ENCODE measurements at regions not wholly inside any gene's neighbourhood (a gene's known extent, or its start where the extent isn't known, plus 50 kb on each side); places are given as distances from the start of the nearest gene placed in this dataset.
A peak's percentile ranks its signal among the peaks of the same experiment; 100 is the strongest.

DNA sequence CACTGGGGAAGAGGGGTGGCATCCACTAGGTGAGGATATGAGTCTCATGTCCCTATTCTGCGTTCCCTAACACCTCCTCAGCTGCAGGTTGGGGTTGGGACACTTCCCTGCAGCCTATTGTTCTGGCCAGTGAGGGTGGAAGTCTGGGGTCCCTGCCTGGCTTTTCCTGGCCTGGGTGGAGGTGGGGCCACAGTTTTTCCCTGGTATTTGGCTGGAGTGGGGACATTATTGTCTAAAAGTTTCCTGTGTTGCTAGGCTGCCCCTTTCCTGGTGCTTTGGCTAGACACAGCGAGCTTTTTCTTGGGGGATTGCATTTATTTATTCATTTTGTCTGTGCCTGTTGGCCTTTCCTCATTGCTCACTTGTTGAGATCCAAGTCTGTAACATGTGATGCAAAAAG, 559.5 kb upstream of the IGFBP3 start:
- Histone ChIP-seq H3K27me3 (replicated peaks; ENCODE audit: control insufficient read depth, insufficient read depth, low read length) (no peaks in the 10 kb centered on the region), H3K4me3 (ENCODE audit: low read length) (no peak overlapping the region), H3K4me1 (ENCODE audit: control insufficient read depth, insufficient read depth, low read length) (peaks cover 7% of the 10 kb centered on the region), H3K9me3 (ENCODE audit: control insufficient read depth, low read length) (no peaks in the 10 kb centered on the region), H3K36me3 (ENCODE audit: control insufficient read depth, insufficient read depth, low read length, severe bottlenecking) (no peaks in the 10 kb centered on the region), H3K9ac (ENCODE audit: low read length) (no peak overlapping the region)
- DNase-seq (ENCODE audit: low read depth), result no peak

DNA sequence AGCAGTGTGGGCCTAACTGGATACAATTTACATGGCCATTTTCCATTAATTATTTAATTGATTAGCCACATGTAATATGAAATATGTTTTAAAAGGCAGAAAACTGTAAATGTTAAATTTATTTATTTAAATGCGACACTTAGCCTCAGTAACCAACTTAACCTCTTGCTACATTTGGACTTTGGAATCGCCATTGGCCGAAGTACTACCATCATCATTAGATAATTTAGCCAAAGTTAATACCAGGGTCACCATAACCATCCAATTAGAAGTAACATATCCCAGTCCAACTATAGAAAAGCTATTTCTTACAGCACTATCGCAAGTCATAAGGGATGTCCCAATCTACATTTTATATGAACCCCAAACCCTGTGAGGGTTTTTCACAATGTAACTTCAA, 558.6 kb upstream of the IGFBP3 start:
- Histone ChIP-seq H3K4me3 (ENCODE audit: low read length) (no peak overlapping the region), H3K9me3 (ENCODE audit: control insufficient read depth, low read length) (no peaks in the 10 kb centered on the region), H3K9ac (ENCODE audit: low read length) (no peak overlapping the region), H3K36me3 (ENCODE audit: control insufficient read depth, insufficient read depth, low read length, severe bottlenecking) (no peaks in the 10 kb centered on the region), H3K27me3 (replicated peaks; ENCODE audit: control insufficient read depth, insufficient read depth, low read length) (no peaks in the 10 kb centered on the region), H3K4me1 (ENCODE audit: control insufficient read depth, insufficient read depth, low read length) (no peaks in the 10 kb centered on the region)
- no peak for DNase-seq (ENCODE audit: low read depth)

DNA sequence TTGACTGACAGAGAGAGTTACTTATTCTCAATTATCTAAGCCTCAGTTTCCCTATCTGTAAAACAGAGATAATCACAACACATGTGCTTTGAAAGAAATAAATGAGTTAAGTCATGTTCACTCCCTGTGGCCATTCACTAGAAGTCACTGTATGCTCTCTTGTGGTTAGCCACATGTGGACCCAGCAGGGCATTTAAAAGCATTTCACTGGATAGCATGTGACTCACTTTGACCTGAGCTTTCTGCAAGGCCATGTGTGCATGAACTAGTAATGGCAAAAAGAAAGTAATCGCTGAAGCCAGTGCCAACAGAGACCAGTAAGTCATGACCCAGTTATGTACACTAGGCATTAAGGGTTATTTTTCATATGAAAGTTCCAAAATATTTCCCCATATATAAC, 557.0 kb upstream of the IGFBP3 start:
- Histone ChIP-seq H3K36me3 (ENCODE audit: control insufficient read depth, insufficient read depth, low read length, severe bottlenecking) (no peaks in the 10 kb centered on the region), H3K27me3 (replicated peaks; ENCODE audit: control insufficient read depth, insufficient read depth, low read length) (no peaks in the 10 kb centered on the region), H3K4me1 (ENCODE audit: control insufficient read depth, insufficient read depth, low read length) (no peaks in the 10 kb centered on the region), H3K9me3 (ENCODE audit: control insufficient read depth, low read length) (no peaks in the 10 kb centered on the region), H3K9ac (ENCODE audit: low read length) (no peak overlapping the region), H3K4me3 (ENCODE audit: low read length) (no peak overlapping the region)
- DNase-seq (ENCODE audit: low read depth), result no peak

- H3K4me3 ChIP-seq (ENCODE audit: low read length), result peak overlapping the region; percentile 47
Measured at GRCh38 chr7:46468753-46469356, 547.8 kb upstream of the IGFBP3 start.

DNA sequence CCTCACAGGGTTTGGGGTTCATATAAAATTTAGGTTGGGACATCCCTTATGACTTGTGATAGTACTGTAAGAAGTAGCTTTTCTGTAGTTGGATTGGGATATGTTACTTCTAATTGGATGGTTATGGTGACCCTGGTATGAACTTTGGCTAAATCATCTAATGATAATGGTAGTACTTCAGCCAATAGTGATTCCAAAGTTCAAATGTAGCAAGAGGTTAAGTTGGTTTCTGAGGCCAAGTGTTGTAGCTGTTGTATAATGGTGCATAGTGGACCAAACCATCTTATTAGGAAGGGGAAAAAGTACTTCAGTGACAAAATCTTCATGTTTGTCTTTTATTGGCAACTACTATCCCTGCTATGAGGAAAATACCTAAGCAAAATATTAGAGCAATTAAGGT, 542.1 kb upstream of the IGFBP3 start:
- Histone ChIP-seq H3K9ac (ENCODE audit: low read length) (no peak overlapping the region), H3K9me3 (ENCODE audit: control insufficient read depth, low read length) (peaks cover 38% of the 10 kb centered on the region), H3K27me3 (replicated peaks; ENCODE audit: control insufficient read depth, insufficient read depth, low read length) (no peaks in the 10 kb centered on the region), H3K4me1 (ENCODE audit: control insufficient read depth, insufficient read depth, low read length) (no peaks in the 10 kb centered on the region), H3K4me3 (ENCODE audit: low read length) (no peak overlapping the region), H3K36me3 (ENCODE audit: control insufficient read depth, insufficient read depth, low read length, severe bottlenecking) (no peaks in the 10 kb centered on the region)
- DNase-seq (ENCODE audit: low read depth), result no peak

More at GRCh38 chr7:46468753-46469356, 547.8 kb upstream of the IGFBP3 start:
- Histone ChIP-seq H3K27me3 (replicated peaks; ENCODE audit: control insufficient read depth, insufficient read depth, low read length) (no peaks in the 10 kb centered on the region), H3K4me1 (ENCODE audit: control insufficient read depth, insufficient read depth, low read length) (no peaks in the 10 kb centered on the region), H3K9ac (ENCODE audit: low read length) (no peak overlapping the region), H3K36me3 (ENCODE audit: control insufficient read depth, insufficient read depth, low read length, severe bottlenecking) (no peaks in the 10 kb centered on the region), H3K9me3 (ENCODE audit: control insufficient read depth, low read length) (peaks cover 80% of the 10 kb centered on the region)
- peak; percentile 25 for DNase-seq (ENCODE audit: low read depth)

GRCh38 chr7:46461334-46461777, 540.3 kb upstream of the IGFBP3 start:
- Histone ChIP-seq H3K27me3 (replicated peaks; ENCODE audit: control insufficient read depth, insufficient read depth, low read length) (no peaks in the 10 kb centered on the region), H3K36me3 (ENCODE audit: control insufficient read depth, insufficient read depth, low read length, severe bottlenecking) (no peaks in the 10 kb centered on the region), H3K4me3 (ENCODE audit: low read length) (no peak overlapping the region), H3K4me1 (ENCODE audit: control insufficient read depth, insufficient read depth, low read length) (peaks cover 6% of the 10 kb centered on the region), H3K9me3 (ENCODE audit: control insufficient read depth, low read length) (peaks cover 20% of the 10 kb centered on the region), H3K9ac (ENCODE audit: low read length) (no peak overlapping the region)
- no peak for DNase-seq (ENCODE audit: low read depth)

GRCh38 chr7:46459942-46460341, 538.9 kb upstream of the IGFBP3 start:
- Histone ChIP-seq H3K4me1 (ENCODE audit: control insufficient read depth, insufficient read depth, low read length) (peaks cover 19% of the 10 kb centered on the region), H3K4me3 (ENCODE audit: low read length) (no peak overlapping the region), H3K9ac (ENCODE audit: low read length) (no peak overlapping the region), H3K9me3 (ENCODE audit: control insufficient read depth, low read length) (peaks cover 6% of the 10 kb centered on the region), H3K36me3 (ENCODE audit: control insufficient read depth, insufficient read depth, low read length, severe bottlenecking) (no peaks in the 10 kb centered on the region), H3K27me3 (replicated peaks; ENCODE audit: control insufficient read depth, insufficient read depth, low read length) (no peaks in the 10 kb centered on the region)
- DNase-seq (ENCODE audit: low read depth), result no peak

DNA sequence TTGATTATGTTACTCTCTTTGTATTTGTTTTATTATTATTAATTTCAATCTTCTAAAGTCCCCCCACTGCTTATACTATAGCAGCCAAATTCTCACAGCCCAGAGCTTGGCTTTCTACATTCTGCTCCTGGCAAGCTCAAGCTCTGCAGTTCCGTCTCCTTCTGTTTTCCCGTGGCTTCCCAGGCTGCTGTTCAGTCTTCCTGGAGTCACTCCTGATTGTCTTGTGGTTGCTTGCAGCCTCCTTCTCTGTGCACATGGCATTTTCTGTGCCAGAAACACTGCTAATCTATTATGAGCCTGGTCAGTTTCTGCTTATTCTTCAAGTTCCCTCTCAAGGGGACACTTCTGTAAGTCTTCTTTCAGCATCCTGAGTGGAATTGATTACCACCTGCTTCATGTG, 533.7 kb upstream of the IGFBP3 start:
- H3K4me3 ChIP-seq (ENCODE audit: low read length), result no peak overlapping the region
- peak overlapping the region; percentile 20 for H3K9ac ChIP-seq (ENCODE audit: low read length)
- peaks cover 45% of the 10 kb centered on the region for H3K4me1 ChIP-seq (ENCODE audit: control insufficient read depth, insufficient read depth, low read length)
- H3K9me3 ChIP-seq (ENCODE audit: control insufficient read depth, low read length), result no peaks in the 10 kb centered on the region
- no peaks in the 10 kb centered on the region for H3K27me3 ChIP-seq (replicated peaks; ENCODE audit: control insufficient read depth, insufficient read depth, low read length)
- DNase-seq (ENCODE audit: low read depth), result no peak
- H3K36me3 ChIP-seq (ENCODE audit: control insufficient read depth, insufficient read depth, low read length, severe bottlenecking), result no peaks in the 10 kb centered on the region

DNA sequence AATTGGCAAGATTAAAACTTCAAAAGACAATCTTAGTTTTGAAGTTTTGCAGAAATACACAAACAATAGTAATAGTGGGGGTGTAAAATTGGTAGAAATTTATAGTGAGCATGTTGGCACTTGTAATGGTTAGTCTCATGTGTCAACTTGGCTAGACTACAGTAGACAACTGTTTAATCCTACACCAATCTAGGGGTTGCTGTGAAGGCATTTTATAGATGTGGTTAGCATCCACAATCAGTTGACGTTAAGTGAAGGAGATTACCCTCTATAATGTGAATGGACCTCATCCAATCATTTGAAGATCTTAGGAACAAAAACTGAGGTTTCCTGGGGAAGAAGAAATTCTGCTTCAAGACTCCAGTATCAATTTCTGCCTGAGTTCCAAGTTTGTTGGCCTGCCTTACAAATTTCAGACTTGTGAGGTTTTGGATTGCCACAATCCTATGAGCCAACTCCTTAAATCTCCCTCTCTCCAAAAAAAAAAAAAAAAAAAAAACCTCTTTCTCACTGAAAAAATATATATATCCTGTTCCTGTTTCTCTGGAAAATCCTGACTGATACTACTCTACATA, 531.6 kb upstream of the IGFBP3 start:
- Histone ChIP-seq H3K36me3 (ENCODE audit: control insufficient read depth, insufficient read depth, low read length, severe bottlenecking) (no peaks in the 10 kb centered on the region), H3K9me3 (ENCODE audit: control insufficient read depth, low read length) (no peaks in the 10 kb centered on the region), H3K4me3 (ENCODE audit: low read length) (no peak overlapping the region), H3K27me3 (replicated peaks; ENCODE audit: control insufficient read depth, insufficient read depth, low read length) (no peaks in the 10 kb centered on the region), H3K9ac (ENCODE audit: low read length) (no peak overlapping the region), H3K4me1 (ENCODE audit: control insufficient read depth, insufficient read depth, low read length) (peaks cover 48% of the 10 kb centered on the region)
- no peak for DNase-seq (ENCODE audit: low read depth)

DNA sequence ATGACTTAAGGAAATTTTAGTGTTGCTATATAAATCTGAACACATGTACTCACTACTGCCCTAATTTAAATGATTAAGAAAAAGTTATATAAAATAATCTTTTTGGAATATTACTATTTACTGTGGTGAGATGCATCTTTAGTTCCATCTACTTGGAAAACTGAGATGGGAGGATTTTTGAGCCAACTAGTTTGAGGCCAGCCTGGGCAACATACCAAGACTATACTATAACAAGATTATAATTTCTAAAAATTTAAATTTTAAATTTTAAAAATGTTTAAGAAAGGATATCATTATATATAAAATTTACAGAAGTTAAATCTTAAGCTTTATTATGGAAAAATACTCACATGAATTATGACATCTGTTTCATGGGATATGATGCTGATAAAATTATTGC, 530.8 kb upstream of the IGFBP3 start:
- DNase-seq (ENCODE audit: low read depth), result no peak
- Histone ChIP-seq H3K4me3 (ENCODE audit: low read length) (no peak overlapping the region), H3K36me3 (ENCODE audit: control insufficient read depth, insufficient read depth, low read length, severe bottlenecking) (no peaks in the 10 kb centered on the region), H3K9ac (ENCODE audit: low read length) (no peak overlapping the region), H3K4me1 (ENCODE audit: control insufficient read depth, insufficient read depth, low read length) (peaks cover 44% of the 10 kb centered on the region), H3K27me3 (replicated peaks; ENCODE audit: control insufficient read depth, insufficient read depth, low read length) (no peaks in the 10 kb centered on the region), H3K9me3 (ENCODE audit: control insufficient read depth, low read length) (no peaks in the 10 kb centered on the region)

GRCh38 chr7:46450886-46451285, 529.8 kb upstream of the IGFBP3 start:
- H3K36me3 ChIP-seq (ENCODE audit: control insufficient read depth, insufficient read depth, low read length, severe bottlenecking), result no peaks in the 10 kb centered on the region
- no peak overlapping the region for H3K4me3 ChIP-seq (ENCODE audit: low read length)
- H3K9me3 ChIP-seq (ENCODE audit: control insufficient read depth, low read length), result peaks cover under 1% of the 10 kb centered on the region
- DNase-seq (ENCODE audit: low read depth), result no peak
- H3K9ac ChIP-seq (ENCODE audit: low read length), result no peak overlapping the region
- no peaks in the 10 kb centered on the region for H3K27me3 ChIP-seq (replicated peaks; ENCODE audit: control insufficient read depth, insufficient read depth, low read length)
- H3K4me1 ChIP-seq (ENCODE audit: control insufficient read depth, insufficient read depth, low read length), result peaks cover 38% of the 10 kb centered on the region

GRCh38 chr7:46450425-46450824, 529.4 kb upstream of the IGFBP3 start:
- Histone ChIP-seq H3K9ac (ENCODE audit: low read length) (no peak overlapping the region), H3K27me3 (replicated peaks; ENCODE audit: control insufficient read depth, insufficient read depth, low read length) (no peaks in the 10 kb centered on the region), H3K36me3 (ENCODE audit: control insufficient read depth, insufficient read depth, low read length, severe bottlenecking) (no peaks in the 10 kb centered on the region), H3K4me3 (ENCODE audit: low read length) (no peak overlapping the region), H3K9me3 (ENCODE audit: control insufficient read depth, low read length) (peaks cover 2% of the 10 kb centered on the region), H3K4me1 (ENCODE audit: control insufficient read depth, insufficient read depth, low read length) (peaks cover 34% of the 10 kb centered on the region)
- no peak for DNase-seq (ENCODE audit: low read depth)
